Choroid plexus epithelial cell (primary cell): ENCODE measurements at regions not wholly inside any gene's neighbourhood (a gene's known extent, or its start where the extent isn't known, plus 50 kb on each side); places are given as distances from the start of the nearest gene placed in this dataset.

ENCODE experiments used
- DNase-seq: peaks from one replicate; pipeline ENCODE4 v3.0.0-alpha.2; 2010; ENCODE audit warnings: low read depth
- H3K4me3 ChIP-seq: 2 replicates; pipeline ENCODE4 v1.5.1; 2011; ENCODE audit warnings: low read depth, mild to moderate bottlenecking, control low read depth, low read length, moderate library complexity
- TF ChIP-seq, protein P1 (sequence below): conservative IDR thresholded peaks from 2 replicates; pipeline ENCODE4 v1.5.1; 2011; ENCODE audit warnings: low read depth, mild to moderate bottlenecking, control low read depth, inconsistent platforms, low read length, moderate library complexity

DNA sequence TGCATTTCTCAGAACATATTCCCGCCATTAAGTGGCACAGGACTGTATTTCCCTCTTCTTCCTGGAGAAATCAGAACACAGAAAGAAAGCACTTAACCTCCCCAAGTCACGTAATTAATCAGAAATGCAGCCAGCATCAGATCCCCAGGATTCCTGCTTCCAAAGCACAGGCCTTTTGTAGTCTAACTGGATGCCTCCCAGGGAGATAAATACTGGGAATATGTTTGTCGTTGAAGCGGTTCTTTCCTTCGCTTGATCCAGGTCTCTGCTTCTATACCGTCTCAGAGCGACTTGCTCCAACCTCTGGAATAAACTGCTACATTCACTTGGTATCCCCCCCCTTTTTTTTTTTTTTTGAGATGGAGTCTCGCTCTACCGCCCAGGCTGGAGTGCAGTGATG, 198.6 kb downstream of the KBTBD8 start:
- DNase-seq = no peak
- H3K4me3 ChIP-seq = no peak overlapping the region
- TF ChIP-seq, protein P1, sequence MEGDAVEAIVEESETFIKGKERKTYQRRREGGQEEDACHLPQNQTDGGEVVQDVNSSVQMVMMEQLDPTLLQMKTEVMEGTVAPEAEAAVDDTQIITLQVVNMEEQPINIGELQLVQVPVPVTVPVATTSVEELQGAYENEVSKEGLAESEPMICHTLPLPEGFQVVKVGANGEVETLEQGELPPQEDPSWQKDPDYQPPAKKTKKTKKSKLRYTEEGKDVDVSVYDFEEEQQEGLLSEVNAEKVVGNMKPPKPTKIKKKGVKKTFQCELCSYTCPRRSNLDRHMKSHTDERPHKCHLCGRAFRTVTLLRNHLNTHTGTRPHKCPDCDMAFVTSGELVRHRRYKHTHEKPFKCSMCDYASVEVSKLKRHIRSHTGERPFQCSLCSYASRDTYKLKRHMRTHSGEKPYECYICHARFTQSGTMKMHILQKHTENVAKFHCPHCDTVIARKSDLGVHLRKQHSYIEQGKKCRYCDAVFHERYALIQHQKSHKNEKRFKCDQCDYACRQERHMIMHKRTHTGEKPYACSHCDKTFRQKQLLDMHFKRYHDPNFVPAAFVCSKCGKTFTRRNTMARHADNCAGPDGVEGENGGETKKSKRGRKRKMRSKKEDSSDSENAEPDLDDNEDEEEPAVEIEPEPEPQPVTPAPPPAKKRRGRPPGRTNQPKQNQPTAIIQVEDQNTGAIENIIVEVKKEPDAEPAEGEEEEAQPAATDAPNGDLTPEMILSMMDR = no peak

DNA sequence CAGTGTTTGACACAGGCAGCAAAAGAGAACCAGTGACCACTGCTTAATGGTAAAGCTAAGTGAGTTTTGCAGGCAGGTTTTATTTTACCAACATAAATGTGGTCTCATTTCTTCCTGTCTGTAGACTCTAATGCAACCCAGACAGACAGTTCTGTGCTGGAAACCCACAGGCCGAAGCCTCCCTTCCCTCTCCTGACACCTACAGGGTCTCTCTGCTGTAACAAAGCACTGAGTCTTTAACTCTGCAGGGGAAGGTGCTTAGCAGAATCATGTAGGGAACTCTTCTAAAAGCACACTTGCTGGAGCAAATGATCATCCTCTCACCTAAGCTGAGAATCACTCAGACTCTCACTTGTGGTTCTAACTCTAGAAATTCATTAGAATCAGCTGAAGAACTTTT, 200.3 kb downstream of the KBTBD8 start:
- no peak for DNase-seq
- H3K4me3 ChIP-seq = no peak overlapping the region
- TF ChIP-seq, protein P1 = no peak

DNA sequence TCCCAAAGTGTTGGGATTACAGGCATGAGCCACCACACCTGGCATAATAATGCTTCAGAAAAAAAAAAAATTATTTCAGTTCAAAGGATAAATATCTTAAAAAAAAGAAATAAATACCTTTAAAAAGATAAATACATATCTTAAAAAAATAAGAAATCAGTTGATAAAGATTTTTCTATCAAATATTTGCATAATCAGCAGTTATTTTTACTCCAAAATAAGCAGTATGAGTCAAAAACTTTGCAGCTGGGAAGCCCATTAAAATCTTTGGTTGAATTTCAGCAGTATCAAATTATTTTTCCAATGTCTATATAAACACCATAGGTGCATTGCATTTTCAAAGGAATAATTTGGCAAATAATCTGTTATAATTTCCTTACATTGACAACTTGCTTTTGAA, 202.5 kb downstream of the KBTBD8 start:
- TF ChIP-seq, protein P1 = no peak
- no peak overlapping the region for H3K4me3 ChIP-seq
- no peak for DNase-seq

DNA sequence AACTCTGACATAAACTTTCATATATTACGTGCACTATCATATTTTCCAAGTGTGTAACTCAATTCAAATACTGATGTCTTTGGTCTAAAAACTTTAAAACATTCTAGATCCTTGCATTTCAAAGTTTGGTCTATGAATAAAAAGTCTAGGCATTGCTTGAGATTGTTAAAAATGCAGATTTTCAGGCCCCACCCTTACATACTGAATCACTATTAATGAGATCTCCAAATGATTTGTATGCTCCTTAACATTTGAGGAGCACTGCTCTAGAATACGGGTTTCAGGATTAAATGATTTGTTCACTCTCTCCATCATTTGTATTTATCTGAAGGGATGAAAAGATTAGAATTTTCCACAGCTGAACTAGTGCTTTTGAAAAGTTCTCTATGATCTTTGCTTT, 202.9 kb downstream of the KBTBD8 start:
- DNase-seq = no peak
- TF ChIP-seq, protein P1 = no peak
- H3K4me3 ChIP-seq = no peak overlapping the region

DNA sequence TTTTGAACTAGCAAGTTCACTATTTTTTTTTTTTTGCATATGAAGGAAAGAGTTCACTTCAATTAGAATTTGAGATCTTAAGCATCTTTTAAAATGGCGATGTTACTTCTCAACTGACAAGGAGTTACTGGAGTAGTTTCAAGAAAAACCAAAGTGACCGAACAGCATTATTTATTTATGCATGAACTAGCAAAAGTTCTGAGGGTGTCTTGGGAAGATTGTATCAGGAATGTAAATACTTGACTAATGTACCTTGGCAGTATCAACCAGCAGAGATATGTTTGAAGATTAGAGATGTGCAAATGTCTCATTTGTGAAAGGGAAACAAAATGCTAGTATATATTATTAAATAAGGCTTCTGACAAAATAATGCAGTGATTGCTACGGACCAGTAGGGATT, 203.9 kb downstream of the KBTBD8 start:
- DNase-seq = no peak
- TF ChIP-seq, protein P1 = no peak

DNA sequence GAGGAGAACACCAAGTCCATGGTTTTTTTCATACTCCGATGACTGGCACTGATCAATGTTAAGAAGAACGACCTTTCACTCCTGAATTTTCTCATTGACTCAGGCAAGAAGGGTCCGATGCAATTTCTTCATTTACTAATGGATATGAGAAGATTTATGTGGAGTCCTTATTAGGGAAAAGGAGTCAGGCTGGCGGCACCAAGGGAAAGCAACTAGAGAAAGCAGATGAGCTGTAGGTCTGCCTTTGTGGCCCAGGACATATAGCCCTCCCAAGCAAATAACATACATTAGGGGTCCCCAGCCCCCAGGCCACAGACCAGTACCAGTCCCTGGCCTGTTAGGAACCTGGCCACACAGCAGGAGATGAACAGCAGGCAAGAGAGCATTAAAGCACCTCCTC, 206.8 kb downstream of the KBTBD8 start:
- TF ChIP-seq, protein P1 = no peak
- no peak overlapping the region for H3K4me3 ChIP-seq
- no peak for DNase-seq

More for the DNA sequence above, 203.9 kb downstream of the KBTBD8 start:
- H3K4me3 ChIP-seq = no peak overlapping the region

DNA sequence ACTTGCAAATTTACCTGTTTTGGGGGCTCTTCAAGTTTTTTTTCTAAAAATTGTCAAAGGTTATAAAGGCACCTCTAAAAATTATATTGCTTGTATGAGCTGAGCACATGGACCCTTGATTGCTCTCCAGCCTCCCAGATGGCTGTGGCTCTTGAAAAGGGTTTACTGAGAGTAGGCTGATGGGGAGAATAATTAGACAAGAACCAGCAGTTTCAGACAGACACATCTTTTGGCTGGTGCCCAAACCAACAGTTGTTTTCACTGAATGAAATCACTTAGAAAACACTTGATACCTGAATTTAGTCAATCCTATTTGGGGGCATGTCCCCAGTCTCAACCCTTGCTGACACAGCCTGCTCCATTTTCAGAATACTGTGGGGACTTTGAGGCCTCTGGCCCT, 217.6 kb downstream of the KBTBD8 start:
- H3K4me3 ChIP-seq = no peak overlapping the region
- TF ChIP-seq, protein P1 = no peak
- DNase-seq = no peak
